ENCODE measurements at regions not wholly inside any gene's neighbourhood (a gene's known extent, or its start where the extent isn't known, plus 50 kb on each side); places are given as distances from the start of the nearest gene placed in this dataset.

DNA sequence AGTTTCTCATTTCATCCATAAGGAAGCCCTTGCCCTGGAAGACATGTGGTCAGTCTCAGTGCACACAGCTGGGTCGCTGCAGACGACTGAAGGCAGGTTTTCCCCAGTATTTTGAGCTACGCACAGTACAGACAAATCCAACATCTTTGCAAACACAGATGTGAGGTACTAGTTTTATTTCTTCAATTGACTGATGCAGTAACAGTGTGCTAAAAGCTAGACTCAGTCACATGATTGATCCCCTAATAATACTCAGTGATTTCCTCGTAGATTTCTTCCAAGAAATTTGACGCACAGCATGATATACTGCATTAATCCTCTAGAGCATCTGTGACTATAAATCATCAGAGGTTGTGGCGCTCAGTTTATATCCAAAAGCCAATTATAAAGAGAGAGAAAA lies 346.1 kb downstream of the DIRAS2 start:
- DNase-seq (ENCODE audit: low read depth): no peak
- no peak for TF ChIP-seq CTCF (IDR thresholded peaks at IDR 0.05; ENCODE audit: low read length, missing control alignments)
- no peak overlapping the region for H3K4me3 ChIP-seq (replicated peaks; ENCODE audit: low read depth, low read length)

DNA sequence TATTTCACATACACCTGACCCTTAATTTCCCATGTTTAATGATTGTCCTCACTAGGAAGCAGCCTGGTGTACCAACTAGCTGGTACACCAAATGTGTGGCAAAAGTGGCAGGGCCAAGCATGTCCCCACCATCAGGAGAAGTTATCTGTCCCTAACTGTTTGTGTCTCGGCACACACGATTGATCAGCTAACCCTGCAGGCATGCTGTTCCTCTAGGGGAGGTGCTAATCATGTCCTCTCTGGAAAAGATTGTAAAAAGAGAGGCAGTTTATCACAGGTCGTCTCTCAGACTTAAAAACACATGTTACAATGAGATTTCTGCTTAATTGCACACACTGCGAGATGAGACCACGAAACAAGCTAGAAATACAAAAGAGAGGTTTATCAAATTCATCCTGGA lies 342.7 kb downstream of the DIRAS2 start:
- TF ChIP-seq CTCF (IDR thresholded peaks at IDR 0.05; ENCODE audit: low read length, missing control alignments): no peak
- no peak for DNase-seq (ENCODE audit: low read depth)

GRCh38 chr9:90300611-90301276 lies 341.9 kb downstream of the DIRAS2 start:
- no peak for DNase-seq (ENCODE audit: low read depth)
- no peak overlapping the region for H3K4me3 ChIP-seq (replicated peaks; ENCODE audit: low read depth, low read length)
- no peak for TF ChIP-seq CTCF (IDR thresholded peaks at IDR 0.05; ENCODE audit: low read length, missing control alignments)

More for the DNA sequence above, 342.7 kb downstream of the DIRAS2 start:
- H3K4me3 ChIP-seq (replicated peaks; ENCODE audit: low read depth, low read length): no peak overlapping the region

- no peak overlapping the region for H3K4me3 ChIP-seq (replicated peaks; ENCODE audit: low read depth, low read length)
- peak; percentile 83 for DNase-seq (ENCODE audit: low read depth)
- TF ChIP-seq CTCF (IDR thresholded peaks at IDR 0.05; ENCODE audit: low read length, missing control alignments): no peak
These were observed 341.4 kb downstream of the DIRAS2 start for GRCh38 chr9:90301277-90301653.

- no peak overlapping the region for H3K4me3 ChIP-seq (replicated peaks; ENCODE audit: low read depth, low read length)
- no peak for TF ChIP-seq CTCF (IDR thresholded peaks at IDR 0.05; ENCODE audit: low read length, missing control alignments)
- DNase-seq (ENCODE audit: low read depth): no peak
These were observed 339.0 kb downstream of the DIRAS2 start for GRCh38 chr9:90303655-90304054.

- H3K4me3 ChIP-seq (replicated peaks; ENCODE audit: low read depth, low read length): no peak overlapping the region
- DNase-seq (ENCODE audit: low read depth): no peak
- TF ChIP-seq CTCF (IDR thresholded peaks at IDR 0.05; ENCODE audit: low read length, missing control alignments): no peak
These were observed 336.5 kb downstream of the DIRAS2 start for GRCh38 chr9:90306158-90306557.

DNA sequence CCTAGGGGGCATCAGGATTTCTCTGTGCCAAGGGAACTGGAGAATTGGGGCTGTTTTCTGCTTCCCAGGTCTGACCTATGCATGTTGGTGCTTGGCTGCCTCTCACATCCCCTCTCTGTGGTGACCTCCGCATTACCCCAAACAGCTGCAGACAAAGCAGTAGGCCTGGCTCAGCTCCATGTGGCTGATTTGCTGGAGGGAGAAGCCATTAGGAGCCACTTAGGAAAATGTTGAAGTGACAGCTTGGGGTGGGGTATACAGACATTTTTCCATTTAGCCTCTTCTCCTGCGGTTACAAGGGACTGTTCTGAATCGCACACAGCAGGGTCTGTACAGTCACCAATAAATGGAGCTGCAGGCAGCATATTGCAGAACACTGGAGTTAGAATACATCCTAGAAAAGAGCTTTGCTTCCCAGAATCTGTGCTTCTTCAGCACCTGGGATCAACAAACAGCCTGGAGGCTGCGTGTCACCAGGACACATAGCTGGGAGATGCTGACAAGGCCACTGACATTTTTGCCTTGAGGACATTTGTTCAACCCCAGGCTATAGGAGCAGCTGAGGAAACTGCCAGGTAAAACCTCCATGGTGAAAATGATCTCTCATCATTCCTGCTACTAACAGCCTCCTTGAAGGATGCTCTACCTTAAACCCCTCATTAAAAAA lies 335.3 kb downstream of the DIRAS2 start:
- no peak for TF ChIP-seq CTCF (IDR thresholded peaks at IDR 0.05; ENCODE audit: low read length, missing control alignments)
- DNase-seq (ENCODE audit: low read depth): no peak

More for the DNA sequence above, 335.3 kb downstream of the DIRAS2 start:
- no peak overlapping the region for H3K4me3 ChIP-seq (replicated peaks; ENCODE audit: low read depth, low read length)
